Cardiac muscle cell (in vitro differentiated cells and primary cell): ENCODE measurements at regions not wholly inside any gene's neighbourhood (a gene's known extent, or its start where the extent isn't known, plus 50 kb on each side); places are given as distances from the start of the nearest gene placed in this dataset.

Experiments used
- DNase-seq, 2 donors: peaks; one replicate each; pipeline versions ENCODE4 v3.0.0 to v3.0.0-alpha.2; 2010 to 2017; ENCODE audit warnings: low read depth in 1 of 2, low spot score in 1 of 2
- H3K27ac ChIP-seq: fragments of 200-600 bp; sonication (generic); 2 replicates; pipeline ENCODE4 v1.5.1; 2016
- H3K27me3 ChIP-seq: fragments of 200-600 bp; sonication (generic); 2 replicates; pipeline ENCODE4 v1.6.0; 2016; ENCODE audit warnings: control low read depth
- H3K36me3 ChIP-seq: fragments of 200-600 bp; sonication (generic); 2 replicates; pipeline ENCODE4 v1.5.1; 2016; ENCODE audit warnings: control low read depth
- H3K4me1 ChIP-seq: fragments of 200-600 bp; sonication (generic); 2 replicates; pipeline ENCODE4 v1.8.1; 2017; ENCODE audit warnings: low read depth, mild to moderate bottlenecking, mixed run types
- H3K4me3 ChIP-seq: fragments of 200-600 bp; sonication (generic); 2 replicates; pipeline ENCODE4 v1.5.1; 2016; ENCODE audit warnings: mild to moderate bottlenecking
- H3K9me3 ChIP-seq: fragments of 200-600 bp; sonication (generic); 2 replicates; pipeline ENCODE4 v1.5.1; 2017; ENCODE audit warnings: low read depth, mild to moderate bottlenecking, control low read depth
- CTCF ChIP-seq: IDR thresholded peaks from 2 replicates; pipeline ENCODE4 v1.5.1; 2012; ENCODE audit warnings: low read depth, mild to moderate bottlenecking, low read length

GRCh38 chr5:158013303-158013702 lies 154.4 kb upstream of the CLINT1 start:
- no peaks in the 10 kb centered on the region for H3K36me3 ChIP-seq
- no peak for DNase-seq
- no peaks in the 10 kb centered on the region for H3K9me3 ChIP-seq
- no peak overlapping the region for H3K4me3 ChIP-seq
- no peaks in the 10 kb centered on the region for H3K4me1 ChIP-seq
- no peak for TF ChIP-seq CTCF
- H3K27me3 ChIP-seq, result no peaks in the 10 kb centered on the region
- no peak overlapping the region for H3K27ac ChIP-seq

GRCh38 chr5:158011422-158011821 lies 152.5 kb upstream of the CLINT1 start:
- H3K27me3 ChIP-seq, result no peaks in the 10 kb centered on the region
- no peak for TF ChIP-seq CTCF
- H3K4me3 ChIP-seq, result no peak overlapping the region
- no peaks in the 10 kb centered on the region for H3K4me1 ChIP-seq
- H3K9me3 ChIP-seq, result no peaks in the 10 kb centered on the region
- no peaks in the 10 kb centered on the region for H3K36me3 ChIP-seq
- no peak for DNase-seq
- no peak overlapping the region for H3K27ac ChIP-seq

- Histone ChIP-seq H3K27ac (no peak overlapping the region), H3K36me3 (no peaks in the 10 kb centered on the region), H3K27me3 (no peaks in the 10 kb centered on the region), H3K9me3 (no peaks in the 10 kb centered on the region), H3K4me1 (no peaks in the 10 kb centered on the region), H3K4me3 (no peak overlapping the region)
- no peak for DNase-seq
- TF ChIP-seq CTCF, result no peak
These were observed 151.9 kb upstream of the CLINT1 start for GRCh38 chr5:158010831-158011230.

GRCh38 chr5:158007336-158007735 lies 148.4 kb upstream of the CLINT1 start:
- Histone ChIP-seq H3K4me3 (no peak overlapping the region), H3K27ac (no peak overlapping the region), H3K9me3 (no peaks in the 10 kb centered on the region), H3K27me3 (no peaks in the 10 kb centered on the region), H3K4me1 (no peaks in the 10 kb centered on the region), H3K36me3 (no peaks in the 10 kb centered on the region)
- DNase-seq, result no peak
- TF ChIP-seq CTCF, result no peak

GRCh38 chr5:157999696-158000095 lies 140.8 kb upstream of the CLINT1 start:
- TF ChIP-seq CTCF, result no peak
- no peak for DNase-seq
- Histone ChIP-seq H3K36me3 (no peaks in the 10 kb centered on the region), H3K4me3 (no peak overlapping the region), H3K27me3 (no peaks in the 10 kb centered on the region), H3K9me3 (no peaks in the 10 kb centered on the region), H3K27ac (no peak overlapping the region), H3K4me1 (no peaks in the 10 kb centered on the region)

GRCh38 chr5:157997991-157998504 lies 139.1 kb upstream of the CLINT1 start:
- H3K4me1 ChIP-seq, result no peaks in the 10 kb centered on the region
- no peaks in the 10 kb centered on the region for H3K27me3 ChIP-seq
- DNase-seq, result peak in 1 of 2 donors; percentile 49
- no peaks in the 10 kb centered on the region for H3K9me3 ChIP-seq
- TF ChIP-seq CTCF, result no peak
- H3K4me3 ChIP-seq, result no peak overlapping the region
- H3K27ac ChIP-seq, result no peak overlapping the region
- H3K36me3 ChIP-seq, result no peaks in the 10 kb centered on the region
